ENCODE measurements at regions not wholly inside any gene's neighbourhood (a gene's known extent, or its start where the extent isn't known, plus 50 kb on each side); places are given as distances from the start of the nearest gene placed in this dataset.

DNA sequence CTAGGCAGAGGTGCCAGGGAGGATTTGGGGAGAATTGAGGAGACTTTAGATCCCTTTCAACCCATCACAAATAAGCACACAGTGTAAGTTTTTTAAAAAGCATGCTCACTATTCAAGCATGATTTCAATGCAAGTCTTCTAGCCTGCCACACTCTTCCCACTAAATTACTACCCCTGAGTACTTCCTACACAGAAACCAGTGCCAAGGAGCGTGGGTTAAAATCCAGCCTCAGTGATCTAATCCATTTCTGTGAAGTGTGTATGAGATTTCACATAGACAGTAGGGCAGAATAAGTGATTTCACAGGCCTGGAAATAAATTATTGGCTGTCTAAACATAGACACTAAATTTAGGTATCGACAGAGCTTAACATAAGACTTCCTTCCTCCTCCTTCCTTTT is 142.9 kb upstream of the ATP1B1 start:
- TF ChIP-seq CTCF (IDR thresholded peaks at IDR 0.05) (no peak), POLR2A (IDR thresholded peaks at IDR 0.05) (no peak)

Data from right lobe of liver (tissue), 4 donors.